GM21723 (cell line): ENCODE measurements at regions not wholly inside any gene's neighbourhood (a gene's known extent, or its start where the extent isn't known, plus 50 kb on each side); places are given as distances from the start of the nearest gene placed in this dataset.

Source experiments
- ATAC-seq: cut with Tn5 transposase; IDR thresholded peaks from one replicate; pipeline ENCODE4 v1.9.1; 2021; ENCODE audit warnings: mild to moderate bottlenecking, moderate library complexity; ENCODE audit not compliant: unreplicated experiment

GRCh38 chr18:44473394-44474066, 207.2 kb upstream of the SETBP1 start:
- no peak for ATAC-seq

GRCh38 chr18:44474067-44474411, 206.6 kb upstream of the SETBP1 start:
- ATAC-seq, result no peak

GRCh38 chr18:44474591-44474990, 206.1 kb upstream of the SETBP1 start:
- no peak for ATAC-seq

GRCh38 chr18:44482761-44483160, 197.9 kb upstream of the SETBP1 start:
- no peak for ATAC-seq

GRCh38 chr18:44495151-44495550, 185.5 kb upstream of the SETBP1 start:
- ATAC-seq, result no peak

GRCh38 chr18:44497311-44497710, 183.4 kb upstream of the SETBP1 start:
- no peak for ATAC-seq

GRCh38 chr18:44497757-44498490, 182.8 kb upstream of the SETBP1 start:
- ATAC-seq, result no peak

GRCh38 chr18:44500808-44501610, 179.7 kb upstream of the SETBP1 start:
- no peak for ATAC-seq

GRCh38 chr18:44502221-44502620, 178.5 kb upstream of the SETBP1 start:
- ATAC-seq, result no peak

GRCh38 chr18:44502790-44503189, 177.9 kb upstream of the SETBP1 start:
- ATAC-seq, result no peak

GRCh38 chr18:44503854-44504253, 176.8 kb upstream of the SETBP1 start:
- no peak for ATAC-seq

GRCh38 chr18:44507729-44508325, 172.9 kb upstream of the SETBP1 start:
- no peak for ATAC-seq

GRCh38 chr18:44508474-44508873, 172.2 kb upstream of the SETBP1 start:
- no peak for ATAC-seq

- ATAC-seq, result no peak
Measured at GRCh38 chr18:44509048-44509447, 171.6 kb upstream of the SETBP1 start.

GRCh38 chr18:44510390-44510789, 170.3 kb upstream of the SETBP1 start:
- no peak for ATAC-seq

GRCh38 chr18:44513233-44513632, 167.5 kb upstream of the SETBP1 start:
- ATAC-seq, result no peak

GRCh38 chr18:44514106-44514505, 166.6 kb upstream of the SETBP1 start:
- ATAC-seq, result no peak

- ATAC-seq, result no peak
Measured at GRCh38 chr18:44514766-44515165, 165.9 kb upstream of the SETBP1 start.

GRCh38 chr18:44516450-44516849, 164.2 kb upstream of the SETBP1 start:
- no peak for ATAC-seq

GRCh38 chr18:44517136-44517535, 163.6 kb upstream of the SETBP1 start:
- ATAC-seq, result no peak

- no peak for ATAC-seq
Measured at GRCh38 chr18:44518091-44518615, 162.5 kb upstream of the SETBP1 start.
